OCI-LY1 (cell line): ENCODE measurements at regions not wholly inside any gene's neighbourhood (a gene's known extent, or its start where the extent isn't known, plus 50 kb on each side); places are given as distances from the start of the nearest gene placed in this dataset.

Experiments used
- H2AFZ ChIP-seq: fragments of 200-600 bp; sonication (generic), shearing (Covaris generic); 2 replicates; pipeline ENCODE4 v1.6.0; 2014; ENCODE audit warnings: antibody characterized with exemption, mild to moderate bottlenecking, low read length
- H3F3A ChIP-seq: fragments of 200-600 bp; sonication (generic), shearing (Covaris generic); 2 replicates; pipeline ENCODE4 v1.6.0; 2014; ENCODE audit warnings: mild to moderate bottlenecking, antibody characterized with exemption, low read length, moderate library complexity; ENCODE audit not compliant: insufficient read depth
- H3K27ac ChIP-seq: fragments of 200-600 bp; sonication (generic); 2 replicates; pipeline ENCODE4 v1.5.1; 2014; ENCODE audit warnings: low read length, mixed run types, mild to moderate bottlenecking, low read depth; ENCODE audit not compliant: poor library complexity, severe bottlenecking
- H3K27me3 ChIP-seq: fragments of 200-600 bp; sonication (generic); 2 replicates; pipeline ENCODE4 v1.6.0; 2014; ENCODE audit warnings: antibody characterized with exemption, mild to moderate bottlenecking, low read length, moderate library complexity; ENCODE audit not compliant: insufficient read depth
- H3K36me3 ChIP-seq: fragments of 200-600 bp; sonication (generic); 2 replicates; pipeline ENCODE4 v1.6.1; 2014; ENCODE audit warnings: mild to moderate bottlenecking, antibody characterized with exemption, low read length, moderate library complexity, mixed read lengths; ENCODE audit not compliant: insufficient read depth
- H3K4me1 ChIP-seq: fragments of 200-600 bp; sonication (generic); 2 replicates; pipeline ENCODE4 v1.5.1; 2014; ENCODE audit warnings: mild to moderate bottlenecking, low read length, moderate library complexity; ENCODE audit not compliant: insufficient read depth, severe bottlenecking
- H3K4me2 ChIP-seq: fragments of 200-600 bp; sonication (generic), shearing (Covaris generic); 2 replicates; pipeline ENCODE4 v1.6.1; 2014; ENCODE audit warnings: low read length
- H3K4me3 ChIP-seq: fragments of 200-600 bp; sonication (generic); 2 replicates; pipeline ENCODE4 v1.5.1; 2014; ENCODE audit warnings: low read length, low read depth, mild to moderate bottlenecking, mixed read lengths; ENCODE audit not compliant: poor library complexity, severe bottlenecking
- H3K79me2 ChIP-seq: fragments of 200-600 bp; shearing (Covaris generic); 2 replicates; pipeline ENCODE4 v1.6.1; 2016; ENCODE audit warnings: mixed run types, low read length, mixed read lengths; ENCODE audit not compliant: insufficient read depth
- H3K9ac ChIP-seq: fragments of 200-600 bp; sonication (generic), shearing (Covaris generic); 2 replicates; pipeline ENCODE4 v1.6.1; 2014; ENCODE audit warnings: mild to moderate bottlenecking, low read length, mixed read lengths
- H3K9me2 ChIP-seq: fragments of 200-600 bp; sonication (generic), shearing (Covaris generic); 2 replicates; pipeline ENCODE4 v1.6.1; 2014; ENCODE audit warnings: low read depth, mild to moderate bottlenecking, low read length, mixed read lengths
- H3K9me3 ChIP-seq: fragments of 200-600 bp; shearing (Covaris generic); 2 replicates; pipeline ENCODE4 v1.6.1; 2014; ENCODE audit warnings: low read length, mixed read lengths
- H4K20me1 ChIP-seq: fragments of 200-600 bp; sonication (generic), shearing (Covaris generic); 2 replicates; pipeline ENCODE4 v1.6.0; 2016; ENCODE audit warnings: mild to moderate bottlenecking, low read length; ENCODE audit not compliant: insufficient read depth
- EZH2 ChIP-seq: fragments of 200-600 bp; sonication (generic), shearing (Covaris generic); IDR thresholded peaks from 2 replicates; pipeline ENCODE4 v1.8.0; 2017; ENCODE audit warnings: borderline replicate concordance, mixed run types, mild to moderate bottlenecking, antibody characterized with exemption, low read length, moderate library complexity, mixed read lengths
- TF ChIP-seq, protein P1 (sequence below): fragments of 200-600 bp; sonication (generic), shearing (Covaris generic); IDR thresholded peaks from 2 replicates; pipeline ENCODE4 v1.5.1; 2017; ENCODE audit warnings: mild to moderate bottlenecking, antibody characterized with exemption, low read length, moderate library complexity, mixed read lengths

DNA sequence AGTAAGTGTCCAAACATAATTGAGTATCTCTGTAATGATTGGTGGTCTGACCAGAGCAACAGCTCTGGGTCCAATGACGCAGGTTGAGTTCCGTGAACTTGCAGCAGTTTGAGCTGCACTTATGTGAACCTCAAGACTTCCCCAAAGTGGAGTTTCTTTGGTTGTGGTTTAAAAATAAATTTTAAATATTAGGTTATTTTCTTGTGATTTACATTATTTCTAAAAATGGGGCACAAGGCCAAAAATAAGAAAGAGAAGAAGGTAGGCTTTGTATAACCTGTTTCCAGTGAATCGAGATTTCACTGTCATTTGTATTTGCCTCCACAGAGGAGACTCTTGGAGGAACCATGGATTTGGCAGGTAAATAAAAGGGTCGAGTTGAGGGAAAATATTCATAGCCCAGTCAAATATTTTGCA lies 166.4 kb upstream of the ZNF217 start:
- H3K4me2 ChIP-seq = no peak overlapping the region

DNA sequence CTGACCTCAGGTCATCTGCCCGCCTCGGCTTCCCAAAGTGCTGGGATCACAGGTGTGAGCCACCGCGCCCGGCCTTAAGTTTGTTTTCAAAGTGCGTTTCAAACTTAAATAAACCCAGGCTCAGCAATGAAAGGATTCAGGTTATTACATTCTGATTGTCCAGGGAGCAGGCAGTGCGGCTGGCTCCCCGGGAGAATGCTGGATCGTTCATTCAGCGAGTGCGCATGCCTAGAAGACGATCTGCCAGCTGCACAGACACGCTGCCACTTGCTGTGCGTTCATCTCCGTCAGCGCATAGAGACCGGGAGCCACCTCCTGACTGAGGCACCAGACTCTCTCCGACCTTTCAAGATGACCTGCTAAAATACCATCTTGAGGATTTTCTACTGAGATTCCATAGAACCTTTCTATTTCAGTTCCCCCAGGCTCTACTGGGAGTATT lies 163.9 kb upstream of the ZNF217 start:
- TF ChIP-seq, protein P1, sequence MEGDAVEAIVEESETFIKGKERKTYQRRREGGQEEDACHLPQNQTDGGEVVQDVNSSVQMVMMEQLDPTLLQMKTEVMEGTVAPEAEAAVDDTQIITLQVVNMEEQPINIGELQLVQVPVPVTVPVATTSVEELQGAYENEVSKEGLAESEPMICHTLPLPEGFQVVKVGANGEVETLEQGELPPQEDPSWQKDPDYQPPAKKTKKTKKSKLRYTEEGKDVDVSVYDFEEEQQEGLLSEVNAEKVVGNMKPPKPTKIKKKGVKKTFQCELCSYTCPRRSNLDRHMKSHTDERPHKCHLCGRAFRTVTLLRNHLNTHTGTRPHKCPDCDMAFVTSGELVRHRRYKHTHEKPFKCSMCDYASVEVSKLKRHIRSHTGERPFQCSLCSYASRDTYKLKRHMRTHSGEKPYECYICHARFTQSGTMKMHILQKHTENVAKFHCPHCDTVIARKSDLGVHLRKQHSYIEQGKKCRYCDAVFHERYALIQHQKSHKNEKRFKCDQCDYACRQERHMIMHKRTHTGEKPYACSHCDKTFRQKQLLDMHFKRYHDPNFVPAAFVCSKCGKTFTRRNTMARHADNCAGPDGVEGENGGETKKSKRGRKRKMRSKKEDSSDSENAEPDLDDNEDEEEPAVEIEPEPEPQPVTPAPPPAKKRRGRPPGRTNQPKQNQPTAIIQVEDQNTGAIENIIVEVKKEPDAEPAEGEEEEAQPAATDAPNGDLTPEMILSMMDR = no peak
- no peak for TF ChIP-seq EZH2
- no peaks in the 10 kb centered on the region for H3K79me2 ChIP-seq

More for the DNA sequence above, 166.4 kb upstream of the ZNF217 start:
- H3K4me1 ChIP-seq = peaks cover 56% of the 10 kb centered on the region
- peaks cover 7% of the 10 kb centered on the region; the same call in 1 of the 2 replicates for H3F3A ChIP-seq
- H3K27me3 ChIP-seq = no peaks in the 10 kb centered on the region
- H3K79me2 ChIP-seq = no peaks in the 10 kb centered on the region
- no peaks in the 10 kb centered on the region for H3K9me2 ChIP-seq
- peak overlapping the region; percentile 29 for H3K27ac ChIP-seq
- no peak overlapping the region for H2AFZ ChIP-seq
- no peak overlapping the region for H3K4me3 ChIP-seq
- TF ChIP-seq, protein P1 = no peak
- TF ChIP-seq EZH2 = no peak
- H3K9me3 ChIP-seq = no peaks in the 10 kb centered on the region
- no peak overlapping the region for H3K9ac ChIP-seq
- H3K36me3 ChIP-seq = no peaks in the 10 kb centered on the region
- no peaks in the 10 kb centered on the region for H4K20me1 ChIP-seq

DNA sequence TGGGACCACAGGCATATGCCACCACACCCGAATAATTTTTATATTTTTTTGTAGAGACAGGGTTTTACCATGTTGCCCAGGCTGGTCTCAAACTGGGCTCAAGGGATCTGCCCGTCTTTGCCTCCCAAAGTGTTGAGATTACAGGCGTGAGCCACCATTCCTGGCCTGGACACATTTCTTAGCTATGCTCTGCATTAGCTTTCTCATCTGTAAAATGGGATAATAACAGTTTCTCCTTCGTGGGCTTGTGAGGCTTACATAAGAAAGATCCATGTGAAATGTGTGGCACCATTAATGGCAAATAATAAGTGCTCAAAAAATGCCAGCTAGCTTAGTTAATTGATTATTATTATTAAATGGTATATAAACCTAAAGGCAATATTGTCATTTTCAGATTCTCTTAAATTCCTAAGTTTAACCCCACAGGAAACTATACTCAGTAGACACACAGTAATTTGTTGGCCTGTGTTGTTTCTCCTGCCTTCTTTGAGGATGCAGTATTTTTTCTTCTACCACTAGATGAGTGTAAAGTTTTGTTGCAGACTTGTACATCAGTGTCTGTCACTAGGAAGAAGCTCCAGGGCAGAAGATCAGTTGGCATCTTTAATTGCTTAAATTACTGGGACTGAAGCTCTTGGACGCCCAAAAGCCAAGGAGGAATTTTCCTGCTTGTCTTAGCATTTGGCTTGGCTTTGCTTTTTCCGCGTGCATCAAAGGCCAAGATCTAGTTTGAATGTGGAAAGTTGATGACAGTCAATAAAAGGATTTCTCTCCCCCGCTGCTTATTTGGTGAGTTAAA lies 162.3 kb upstream of the ZNF217 start:
- Histone ChIP-seq H3K9ac (no peak overlapping the region), H3K27me3 (no peaks in the 10 kb centered on the region), H4K20me1 (no peaks in the 10 kb centered on the region), H3K4me3 (no peak overlapping the region), H3K4me2 (no peak overlapping the region), H3K4me1 (peaks cover 66% of the 10 kb centered on the region), H3K36me3 (no peaks in the 10 kb centered on the region), H3F3A (peaks cover 14% of the 10 kb centered on the region; the same call in 1 of the 2 replicates), H3K79me2 (no peaks in the 10 kb centered on the region), H3K9me2 (no peaks in the 10 kb centered on the region), H2AFZ (no peak overlapping the region), H3K27ac (peak overlapping the region; percentile 90), H3K9me3 (no peaks in the 10 kb centered on the region)
- no peak for TF ChIP-seq EZH2
- TF ChIP-seq, protein P1 = peak; percentile 37

More for the DNA sequence above, 163.9 kb upstream of the ZNF217 start:
- peaks cover 64% of the 10 kb centered on the region for H3K4me1 ChIP-seq
- H3K9ac ChIP-seq = no peak overlapping the region
- no peaks in the 10 kb centered on the region for H3K9me2 ChIP-seq
- H3F3A ChIP-seq = peaks cover 7% of the 10 kb centered on the region; the same call in 1 of the 2 replicates
- no peak overlapping the region for H3K27ac ChIP-seq
- no peak overlapping the region for H2AFZ ChIP-seq
- H3K4me2 ChIP-seq = no peak overlapping the region
- no peaks in the 10 kb centered on the region for H3K9me3 ChIP-seq
- H3K4me3 ChIP-seq = no peak overlapping the region
- no peaks in the 10 kb centered on the region for H4K20me1 ChIP-seq
- H3K36me3 ChIP-seq = no peaks in the 10 kb centered on the region
- H3K27me3 ChIP-seq = no peaks in the 10 kb centered on the region
